ENCODE measurements at regions not wholly inside any gene's neighbourhood (a gene's known extent, or its start where the extent isn't known, plus 50 kb on each side); places are given as distances from the start of the nearest gene placed in this dataset.
"Not testable (repeated sequence)": the region's sequence is repeated elsewhere in the genome, so short reads cannot be mapped to it uniquely, and the experiment has no call there.

- FAIRE-seq (no peak), DNase-seq (ENCODE audit: low spot score) (no peak)
These were observed 256.9 kb downstream of the TEX29 start for GRCh38 chr13:111577208-111577828.

- no peak for FAIRE-seq
- no peak for DNase-seq (ENCODE audit: low spot score)
These were observed 257.6 kb downstream of the TEX29 start for GRCh38 chr13:111577956-111578605.

- DNase-seq (ENCODE audit: low spot score) (no peak), FAIRE-seq (no peak)
These were observed 263.7 kb downstream of the TEX29 start for GRCh38 chr13:111584101-111584672.

- DNase-seq (ENCODE audit: low spot score): no peak
- no peak for FAIRE-seq
These were observed 264.4 kb downstream of the TEX29 start for GRCh38 chr13:111584870-111585269.

GRCh38 chr13:111586291-111586690 is 265.8 kb downstream of the TEX29 start:
- no peak for DNase-seq (ENCODE audit: low spot score)
- FAIRE-seq: no peak

- DNase-seq (ENCODE audit: low spot score) (no peak), FAIRE-seq (no peak)
These were observed 266.8 kb downstream of the TEX29 start for GRCh38 chr13:111587249-111587648.

- DNase-seq (ENCODE audit: low spot score) (no peak), FAIRE-seq (no peak)
These were observed 268.9 kb downstream of the TEX29 start for GRCh38 chr13:111589321-111589720.

- DNase-seq (ENCODE audit: low spot score) (no peak), FAIRE-seq (no peak)
These were observed 269.6 kb downstream of the TEX29 start for GRCh38 chr13:111589992-111590391.

GRCh38 chr13:111590796-111591195 is 270.4 kb downstream of the TEX29 start:
- no peak for FAIRE-seq
- DNase-seq (ENCODE audit: low spot score): no peak

GRCh38 chr13:111593490-111593889 is 273.0 kb downstream of the TEX29 start:
- FAIRE-seq: not testable (repeated sequence)

GRCh38 chr13:111594606-111595005 is 274.2 kb downstream of the TEX29 start:
- FAIRE-seq: no peak
- no peak for DNase-seq (ENCODE audit: low spot score)

More at GRCh38 chr13:111593490-111593889, 273.0 kb downstream of the TEX29 start:
- not testable (repeated sequence) for DNase-seq (ENCODE audit: low spot score)

- FAIRE-seq: no peak
- DNase-seq (ENCODE audit: low spot score): no peak
These were observed 274.8 kb downstream of the TEX29 start for GRCh38 chr13:111595276-111595675.

GRCh38 chr13:111595791-111596190 is 275.3 kb downstream of the TEX29 start:
- FAIRE-seq: no peak
- DNase-seq (ENCODE audit: low spot score): no peak

- FAIRE-seq (no peak), DNase-seq (ENCODE audit: low spot score) (no peak)
These were observed 276.8 kb downstream of the TEX29 start for GRCh38 chr13:111597191-111597611.

- FAIRE-seq (no peak), DNase-seq (ENCODE audit: low spot score) (no peak)
These were observed 277.2 kb downstream of the TEX29 start for GRCh38 chr13:111597618-111598017.

GRCh38 chr13:111598747-111599146 is 278.3 kb downstream of the TEX29 start:
- DNase-seq (ENCODE audit: low spot score): no peak
- no peak for FAIRE-seq

- no peak for DNase-seq (ENCODE audit: low spot score)
- FAIRE-seq: no peak
These were observed 279.3 kb downstream of the TEX29 start for GRCh38 chr13:111599791-111600190.

- DNase-seq (ENCODE audit: low spot score) (no peak), FAIRE-seq (no peak)
These were observed 282.4 kb downstream of the TEX29 start for GRCh38 chr13:111602874-111603273.

- FAIRE-seq (no peak), DNase-seq (ENCODE audit: low spot score) (no peak)
These were observed 283.7 kb downstream of the TEX29 start for GRCh38 chr13:111604097-111604496.

- FAIRE-seq: no peak
- DNase-seq (ENCODE audit: low spot score): no peak
These were observed 288.1 kb downstream of the TEX29 start for GRCh38 chr13:111608556-111608955.

GRCh38 chr13:111609631-111610030 is 289.2 kb downstream of the TEX29 start:
- FAIRE-seq: no peak
- DNase-seq (ENCODE audit: low spot score): no peak

- FAIRE-seq (no peak), DNase-seq (ENCODE audit: low spot score) (no peak)
These were observed 289.6 kb downstream of the TEX29 start for GRCh38 chr13:111610081-111610480.

- FAIRE-seq (no peak), DNase-seq (ENCODE audit: low spot score) (no peak)
These were observed 290.4 kb downstream of the TEX29 start for GRCh38 chr13:111610879-111611278.
